ENCODE measurements at regions not wholly inside any gene's neighbourhood (a gene's known extent, or its start where the extent isn't known, plus 50 kb on each side); places are given as distances from the start of the nearest gene placed in this dataset.

- DNase-seq (peak in 1 of 4 donors; percentile 34), ATAC-seq (no peak)
- no peaks in the 10 kb centered on the region for H3K4me1 ChIP-seq
- H3K4me3 ChIP-seq = no peak overlapping the region
- intact Hi-C loops (cut with DNase I) = no loop called here
- TF ChIP-seq CTCF (IDR thresholded peaks at IDR 0.05) = no peak
- H3K36me3 ChIP-seq = no peaks in the 10 kb centered on the region
- no peaks in the 10 kb centered on the region for H3K27me3 ChIP-seq
- H3K9me3 ChIP-seq = peaks cover 0 to 9% of the 10 kb centered on the region in 2 donors
- H3K27ac ChIP-seq = no peak overlapping the region
These were observed 600.0 kb downstream of the SI start for GRCh38 chr3:164478323-164478722.

- no peaks in the 10 kb centered on the region for H3K4me1 ChIP-seq
- no peak for DNase-seq
- no peak for ATAC-seq
- H3K36me3 ChIP-seq = no peaks in the 10 kb centered on the region
- no peaks in the 10 kb centered on the region for H3K27me3 ChIP-seq
- no peak overlapping the region for H3K27ac ChIP-seq
- intact Hi-C loops (cut with DNase I) = no loop called here
- no peak for TF ChIP-seq CTCF (IDR thresholded peaks at IDR 0.05)
- peaks cover 0 to 9% of the 10 kb centered on the region in 2 donors for H3K9me3 ChIP-seq
- H3K4me3 ChIP-seq = no peak overlapping the region
These were observed 600.9 kb downstream of the SI start for GRCh38 chr3:164477403-164477802.

GRCh38 chr3:164476631-164477030 lies 601.7 kb downstream of the SI start:
- Histone ChIP-seq H3K4me3 (no peak overlapping the region), H3K9me3 (peaks cover 0 to 9% of the 10 kb centered on the region in 2 donors), H3K36me3 (no peaks in the 10 kb centered on the region), H3K27ac (no peak overlapping the region), H3K4me1 (no peaks in the 10 kb centered on the region), H3K27me3 (no peaks in the 10 kb centered on the region)
- ATAC-seq (no peak), DNase-seq (no peak)
- no peak for TF ChIP-seq CTCF (IDR thresholded peaks at IDR 0.05)
- intact Hi-C loops (cut with DNase I) = no loop called here

GRCh38 chr3:164470471-164470870 lies 607.8 kb downstream of the SI start:
- ATAC-seq = no peak
- no peak for TF ChIP-seq CTCF (IDR thresholded peaks at IDR 0.05)
- no peak overlapping the region for H3K27ac ChIP-seq
- peaks cover 0 to 10% of the 10 kb centered on the region in 2 donors for H3K9me3 ChIP-seq
- H3K27me3 ChIP-seq = no peaks in the 10 kb centered on the region
- no peaks in the 10 kb centered on the region for H3K36me3 ChIP-seq
- intact Hi-C loops (cut with DNase I) = no loop called here
- no peak for DNase-seq
- H3K4me1 ChIP-seq = no peaks in the 10 kb centered on the region
- H3K4me3 ChIP-seq = no peak overlapping the region

- Histone ChIP-seq H3K36me3 (no peaks in the 10 kb centered on the region), H3K27ac (no peak overlapping the region), H3K27me3 (no peaks in the 10 kb centered on the region), H3K9me3 (peaks cover 0 to 15% of the 10 kb centered on the region in 2 donors), H3K4me1 (no peaks in the 10 kb centered on the region), H3K4me3 (no peak overlapping the region)
- no peak for ATAC-seq
- intact Hi-C loops (cut with DNase I) = no loop called here
- DNase-seq = no peak
- no peak for TF ChIP-seq CTCF (IDR thresholded peaks at IDR 0.05)
These were observed 610.2 kb downstream of the SI start for GRCh38 chr3:164468055-164468454.

All from left lung (tissue), 4 donors.